ENCODE measurements at regions not wholly inside any gene's neighbourhood (a gene's known extent, or its start where the extent isn't known, plus 50 kb on each side); places are given as distances from the start of the nearest gene placed in this dataset.

- 90 to 94% methylated on average over 10 of the region's 10 CpGs for WGBS, 2 donors
- ATAC-seq (ENCODE audit: insufficient read depth, low FRiP score) (no peak), DNase-seq (no peak)
- no peaks in the 10 kb centered on the region for H3K27me3 ChIP-seq (ENCODE audit: control insufficient read depth in 3 of 3, insufficient read depth in 3 of 3, low read length in 2 of 3)
- H3K9ac ChIP-seq (ENCODE audit: insufficient read depth in 1 of 2, low read length in 2 of 2) = no peak overlapping the region
- no peaks in the 10 kb centered on the region for H3K9me3 ChIP-seq (ENCODE audit: control insufficient read depth in 4 of 4, insufficient read depth in 3 of 4, low read length in 3 of 4)
- no peak for TF ChIP-seq CTCF (IDR thresholded peaks at IDR 0.05; ENCODE audit: control extremely low read depth, extremely low read depth)
- H3K4me1 ChIP-seq (ENCODE audit: control insufficient read depth in 5 of 5, insufficient read depth in 5 of 5, low read length in 5 of 5) = peaks cover 0 to 23% (median 4%) of the 10 kb centered on the region in 5 donors
- H3K27ac ChIP-seq (ENCODE audit: low read depth in 1 of 2, low read length in 1 of 2) = no peak overlapping the region
- H3K4me3 ChIP-seq = no peak overlapping the region
- H3K36me3 ChIP-seq (ENCODE audit: control insufficient read depth in 4 of 4, insufficient read depth in 4 of 4, low read length in 4 of 4) = no peaks in the 10 kb centered on the region
These were observed 206.6 kb downstream of the ACKR3 start for GRCh38 chr2:236776206-236776605.

DNA sequence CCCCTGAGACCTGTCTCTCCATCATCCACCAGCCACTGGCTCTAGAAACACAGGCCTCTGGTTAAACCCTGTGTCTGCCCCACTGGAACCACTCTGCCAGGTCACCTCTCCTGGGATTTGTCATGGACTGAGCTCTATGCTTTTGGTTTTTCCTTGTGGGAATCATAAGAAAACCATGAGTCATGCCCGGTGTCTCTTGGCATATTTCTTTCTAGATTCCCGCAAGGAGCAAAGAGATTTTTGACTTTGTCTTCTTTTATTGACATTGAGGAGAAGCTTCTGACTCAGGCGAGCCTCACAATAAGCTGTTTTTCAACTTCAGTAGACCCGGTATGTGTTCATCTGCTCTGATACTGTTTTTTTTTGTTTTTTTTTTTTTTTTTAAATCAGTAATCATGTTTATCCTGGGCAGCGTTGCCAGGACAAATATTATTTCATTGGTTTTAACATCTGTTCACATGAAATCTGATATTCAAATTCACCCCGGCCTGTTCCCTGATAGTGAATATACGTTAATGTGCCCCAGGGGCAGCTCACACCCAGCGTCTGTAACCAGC is 207.1 kb downstream of the ACKR3 start:
- Histone ChIP-seq H3K36me3 (ENCODE audit: control insufficient read depth in 4 of 4, insufficient read depth in 4 of 4, low read length in 4 of 4) (no peaks in the 10 kb centered on the region), H3K4me1 (ENCODE audit: control insufficient read depth in 5 of 5, insufficient read depth in 5 of 5, low read length in 5 of 5) (peaks cover 0 to 23% (median 4%) of the 10 kb centered on the region in 5 donors), H3K27ac (ENCODE audit: low read depth in 1 of 2, low read length in 1 of 2) (no peak overlapping the region), H3K27me3 (ENCODE audit: control insufficient read depth in 3 of 3, insufficient read depth in 3 of 3, low read length in 2 of 3) (no peaks in the 10 kb centered on the region), H3K4me3 (no peak overlapping the region), H3K9ac (ENCODE audit: insufficient read depth in 1 of 2, low read length in 2 of 2) (no peak overlapping the region), H3K9me3 (ENCODE audit: control insufficient read depth in 4 of 4, insufficient read depth in 3 of 4, low read length in 3 of 4) (no peaks in the 10 kb centered on the region)
- 87 to 94% methylated on average over 8 of the region's 8 CpGs for WGBS, 2 donors
- DNase-seq (peak in 1 of 3 donors; percentile 54), ATAC-seq (ENCODE audit: insufficient read depth, low FRiP score) (no peak)
- no peak for TF ChIP-seq CTCF (IDR thresholded peaks at IDR 0.05; ENCODE audit: control extremely low read depth, extremely low read depth)

DNA sequence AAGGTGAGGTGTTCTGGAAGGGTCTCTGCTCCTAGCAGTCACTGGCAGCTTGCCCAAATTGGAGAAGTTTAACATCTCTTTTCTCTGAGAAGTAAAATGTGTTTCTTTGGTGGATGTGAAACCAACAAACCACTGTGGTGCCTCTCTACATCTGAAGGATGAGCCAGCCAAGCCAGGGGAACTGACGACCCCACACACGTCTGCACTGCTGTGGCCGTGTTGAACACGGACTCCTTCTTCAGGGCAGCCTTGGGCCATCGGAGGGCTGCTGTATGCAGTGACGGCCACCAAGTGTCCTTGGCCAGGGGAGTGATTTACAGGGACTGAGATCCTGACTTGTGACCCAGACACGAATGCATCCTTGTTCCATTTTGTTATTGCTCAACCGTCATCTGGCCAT is 207.8 kb downstream of the ACKR3 start:
- Histone ChIP-seq H3K27me3 (ENCODE audit: control insufficient read depth in 3 of 3, insufficient read depth in 3 of 3, low read length in 2 of 3) (no peaks in the 10 kb centered on the region), H3K9me3 (ENCODE audit: control insufficient read depth in 4 of 4, insufficient read depth in 3 of 4, low read length in 3 of 4) (no peaks in the 10 kb centered on the region), H3K4me1 (ENCODE audit: control insufficient read depth in 5 of 5, insufficient read depth in 5 of 5, low read length in 5 of 5) (peaks cover 0 to 24% (median 4%) of the 10 kb centered on the region in 5 donors), H3K4me3 (no peak overlapping the region), H3K27ac (ENCODE audit: low read depth in 1 of 2, low read length in 1 of 2) (no peak overlapping the region), H3K36me3 (ENCODE audit: control insufficient read depth in 4 of 4, insufficient read depth in 4 of 4, low read length in 4 of 4) (no peaks in the 10 kb centered on the region), H3K9ac (ENCODE audit: insufficient read depth in 1 of 2, low read length in 2 of 2) (no peak overlapping the region)
- ATAC-seq (ENCODE audit: insufficient read depth, low FRiP score) = no peak
- WGBS, 2 donors = 80 to 93% methylated on average over 8 of the region's 8 CpGs
- TF ChIP-seq CTCF (IDR thresholded peaks at IDR 0.05; ENCODE audit: control extremely low read depth, extremely low read depth) = no peak
- DNase-seq = no peak
